Stomach (tissue), 8 donors: ENCODE measurements at regions not wholly inside any gene's neighbourhood (a gene's known extent, or its start where the extent isn't known, plus 50 kb on each side); places are given as distances from the start of the nearest gene placed in this dataset.

Source experiments
- DNase-seq, 2 donors: peaks; one replicate each; pipeline versions ENCODE4 v3.0.0 to v3.0.0-alpha.2; 2013 to 2019
- H3K27ac ChIP-seq, 5 donors: fragments of 200-600 bp in 4 of 5; sonication (generic) in 4 of 5; one replicate each; pipeline ENCODE4 v1.5.1; 2013 to 2019; ENCODE audit warnings: mild to moderate bottlenecking in 1 of 5, moderate library complexity in 1 of 5
- H3K27me3 ChIP-seq, 3 donors: fragments of 200-600 bp; sonication (generic); one replicate each; pipeline ENCODE4 v1.5.1; 2017 to 2019; ENCODE audit warnings: mixed run types in 1 of 3
- H3K36me3 ChIP-seq, 4 donors: fragments of 200-600 bp; sonication (generic); 1 replicate in 3 of 4; 2 replicates in 1 of 4; pipeline ENCODE4 v1.5.1; 2016 to 2019
- H3K4me1 ChIP-seq, 4 donors: fragments of 200-600 bp; sonication (generic); one replicate each; pipeline ENCODE4 v1.5.1; 2016 to 2019
- H3K4me3 ChIP-seq, 4 donors: fragments of 200-600 bp; sonication (generic) in 3 of 4; one replicate each; pipeline ENCODE4 v1.5.1; 2016 to 2019; ENCODE audit warnings: mild to moderate bottlenecking in 1 of 4
- H3K9me3 ChIP-seq, 4 donors: fragments of 200-600 bp; sonication (generic); one replicate each; pipeline ENCODE4 v1.5.1; 2016 to 2019
- EP300 ChIP-seq: sonication (generic); formaldehyde crosslinking; IDR thresholded peaks from one replicate; pipeline ENCODE4 v1.6.1; 2017; ENCODE audit warnings: antibody characterized with exemption
- POLR2A ChIP-seq, 4 donors: fragments of 450-650 bp; IDR thresholded peaks; one replicate each; pipeline ENCODE4 v1.6.1; 2016; ENCODE audit warnings: antibody characterized with exemption in 4 of 4, control low read depth in 2 of 4, mild to moderate bottlenecking in 1 of 4, moderate library complexity in 1 of 4
- POLR2AphosphoS5 ChIP-seq, 3 donors: sonication (generic); formaldehyde crosslinking; IDR thresholded peaks; one replicate each; pipeline ENCODE4 v1.6.1; 2016; ENCODE audit warnings: antibody characterized with exemption in 3 of 3
- WGBS, 5 donors: extraction: QIAGEN DNeasy Blood & Tissue Kit in 3 of 5; methylation state at CpG; one replicate each; pipeline versions ENCODE4 v1.1.5 to v1.1.7; 2013 to 2018; 5-methylcytosine and 5-hydroxymethylcytosine counted together
- intact Hi-C: fragments of 100-400 bp; cut with DNase I; formaldehyde crosslinking; loops from one replicate; pipeline ENCODE4 v1.15.1; 2023; ENCODE audit warnings: low total_unique reads
- TF ChIP-seq, protein P1 (sequence below), 7 experiments: fragments of 450-650 bp in 4 of 7; fragments of 200-600 bp in 3 of 7; sonication (generic) in 3 of 7; IDR thresholded peaks; one replicate each; pipeline ENCODE4 v1.5.1; 2016 to 2019; ENCODE audit warnings: antibody characterized with exemption in 7 of 7, control low read depth in 2 of 7, mild to moderate bottlenecking in 1 of 7
- donor health status: healthy with polysubstance abuse.
- donor health status: Bipolar disorder and iron deficiency.
- donor health status: healthy.

GRCh38 chr16:35557731-35558130 lies 2098.3 kb downstream of the TP53TG3F start:
- H3K4me3 ChIP-seq: no peak overlapping the region
- H3K27me3 ChIP-seq: peaks cover 0 to 3% (median 0%) of the 10 kb centered on the region in 3 donors
- H3K4me1 ChIP-seq: no peaks in the 10 kb centered on the region
- WGBS, 5 donors: 58 to 72% (median 66%) methylated on average over 2 of the region's 2 CpGs
- intact Hi-C loops: loop anchor here (10.0 kb wide), 1 partner anchor 47 kb away; no protein-coding TSS in a partner anchor
- DNase-seq: no peak
- H3K36me3 ChIP-seq: no peaks in the 10 kb centered on the region
- peaks cover 0 to 19% (median 7%) of the 10 kb centered on the region in 4 donors for H3K9me3 ChIP-seq
- TF ChIP-seq EP300 (no peak), POLR2AphosphoS5 (IDR thresholded peaks at IDR 0.05) (no peak), POLR2A (IDR thresholded peaks at IDR 0.05) (no peak)
- TF ChIP-seq, protein P1, sequence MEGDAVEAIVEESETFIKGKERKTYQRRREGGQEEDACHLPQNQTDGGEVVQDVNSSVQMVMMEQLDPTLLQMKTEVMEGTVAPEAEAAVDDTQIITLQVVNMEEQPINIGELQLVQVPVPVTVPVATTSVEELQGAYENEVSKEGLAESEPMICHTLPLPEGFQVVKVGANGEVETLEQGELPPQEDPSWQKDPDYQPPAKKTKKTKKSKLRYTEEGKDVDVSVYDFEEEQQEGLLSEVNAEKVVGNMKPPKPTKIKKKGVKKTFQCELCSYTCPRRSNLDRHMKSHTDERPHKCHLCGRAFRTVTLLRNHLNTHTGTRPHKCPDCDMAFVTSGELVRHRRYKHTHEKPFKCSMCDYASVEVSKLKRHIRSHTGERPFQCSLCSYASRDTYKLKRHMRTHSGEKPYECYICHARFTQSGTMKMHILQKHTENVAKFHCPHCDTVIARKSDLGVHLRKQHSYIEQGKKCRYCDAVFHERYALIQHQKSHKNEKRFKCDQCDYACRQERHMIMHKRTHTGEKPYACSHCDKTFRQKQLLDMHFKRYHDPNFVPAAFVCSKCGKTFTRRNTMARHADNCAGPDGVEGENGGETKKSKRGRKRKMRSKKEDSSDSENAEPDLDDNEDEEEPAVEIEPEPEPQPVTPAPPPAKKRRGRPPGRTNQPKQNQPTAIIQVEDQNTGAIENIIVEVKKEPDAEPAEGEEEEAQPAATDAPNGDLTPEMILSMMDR (IDR thresholded peaks at IDR 0.05): no peak
- no peak overlapping the region for H3K27ac ChIP-seq

GRCh38 chr16:35559911-35560636 lies 2100.7 kb downstream of the TP53TG3F start:
- no peaks in the 10 kb centered on the region for H3K27me3 ChIP-seq
- intact Hi-C loops: loop anchor here (10.0 kb wide), 1 partner anchor 45 kb away; no protein-coding TSS in a partner anchor
- H3K4me1 ChIP-seq: no peaks in the 10 kb centered on the region
- no peaks in the 10 kb centered on the region for H3K36me3 ChIP-seq
- no peak for TF ChIP-seq POLR2A (IDR thresholded peaks at IDR 0.05)
- no peak for TF ChIP-seq POLR2AphosphoS5 (IDR thresholded peaks at IDR 0.05)
- TF ChIP-seq, protein P1 (IDR thresholded peaks at IDR 0.05): no peak
- TF ChIP-seq EP300: no peak
- no peak for DNase-seq
- no peak overlapping the region for H3K4me3 ChIP-seq
- WGBS, 5 donors: 37 to 52% (median 50%) methylated on average over 2 of the region's 2 CpGs
- H3K27ac ChIP-seq: no peak overlapping the region
- peaks cover 0 to 26% (median 5%) of the 10 kb centered on the region in 4 donors for H3K9me3 ChIP-seq

GRCh38 chr16:35560637-35560984 lies 2101.2 kb downstream of the TP53TG3F start:
- H3K36me3 ChIP-seq: no peaks in the 10 kb centered on the region
- no peaks in the 10 kb centered on the region for H3K4me1 ChIP-seq
- intact Hi-C loops: no loop called here
- peaks cover 0 to 28% (median 5%) of the 10 kb centered on the region in 4 donors for H3K9me3 ChIP-seq
- no peaks in the 10 kb centered on the region for H3K27me3 ChIP-seq
- H3K4me3 ChIP-seq: no peak overlapping the region
- WGBS, 5 donors: 51 to 76% (median 62%) methylated on average over 6 of the region's 6 CpGs
- TF ChIP-seq POLR2AphosphoS5 (IDR thresholded peaks at IDR 0.05): no peak
- TF ChIP-seq EP300: no peak
- TF ChIP-seq POLR2A (IDR thresholded peaks at IDR 0.05): no peak
- TF ChIP-seq, protein P1 (IDR thresholded peaks at IDR 0.05): no peak
- no peak overlapping the region for H3K27ac ChIP-seq
- DNase-seq: no peak

GRCh38 chr16:35561346-35561745 lies 2101.9 kb downstream of the TP53TG3F start:
- Histone ChIP-seq H3K27ac (no peak overlapping the region), H3K27me3 (no peaks in the 10 kb centered on the region), H3K4me3 (no peak overlapping the region), H3K4me1 (no peaks in the 10 kb centered on the region), H3K9me3 (peaks cover 0 to 28% (median 5%) of the 10 kb centered on the region in 4 donors), H3K36me3 (no peaks in the 10 kb centered on the region)
- TF ChIP-seq EP300: no peak
- TF ChIP-seq POLR2AphosphoS5 (IDR thresholded peaks at IDR 0.05): no peak
- TF ChIP-seq, protein P1 (IDR thresholded peaks at IDR 0.05): no peak
- TF ChIP-seq POLR2A (IDR thresholded peaks at IDR 0.05): no peak
- intact Hi-C loops: no loop called here
- DNase-seq: no peak
